GM18873 (cell line): ENCODE measurements at regions not wholly inside any gene's neighbourhood (a gene's known extent, or its start where the extent isn't known, plus 50 kb on each side); places are given as distances from the start of the nearest gene placed in this dataset.
"Not testable (repeated sequence)": the region's sequence is repeated elsewhere in the genome, so short reads cannot be mapped to it uniquely, and the experiment has no call there.

Experiments used
- ATAC-seq: cut with Tn5 transposase; IDR thresholded peaks from one replicate; pipeline ENCODE4 v1.9.1; 2021; ENCODE audit warnings: mild to moderate bottlenecking, moderate library complexity, moderate number of reproducible peaks; ENCODE audit not compliant: unreplicated experiment, low FRiP score

DNA sequence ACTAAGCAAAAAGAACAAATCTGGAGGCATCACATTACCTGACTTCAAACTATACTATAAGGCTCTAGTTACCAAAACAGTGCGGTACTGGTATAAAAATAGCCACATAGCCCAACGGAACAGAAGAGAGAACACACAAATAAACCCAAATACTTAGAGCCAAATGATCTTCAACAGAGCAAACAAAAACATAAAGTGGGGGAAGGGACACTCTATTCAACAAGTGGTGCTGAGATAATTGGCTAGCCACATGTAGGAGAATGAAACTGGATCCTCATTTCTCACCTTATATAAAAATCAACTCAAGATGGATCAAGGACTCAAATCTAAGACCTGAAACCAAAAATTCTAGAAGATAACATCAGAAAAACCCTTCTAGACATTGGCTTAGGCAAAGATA is 89.9 kb upstream of the ZNF608 start:
- ATAC-seq, result not testable (repeated sequence)

DNA sequence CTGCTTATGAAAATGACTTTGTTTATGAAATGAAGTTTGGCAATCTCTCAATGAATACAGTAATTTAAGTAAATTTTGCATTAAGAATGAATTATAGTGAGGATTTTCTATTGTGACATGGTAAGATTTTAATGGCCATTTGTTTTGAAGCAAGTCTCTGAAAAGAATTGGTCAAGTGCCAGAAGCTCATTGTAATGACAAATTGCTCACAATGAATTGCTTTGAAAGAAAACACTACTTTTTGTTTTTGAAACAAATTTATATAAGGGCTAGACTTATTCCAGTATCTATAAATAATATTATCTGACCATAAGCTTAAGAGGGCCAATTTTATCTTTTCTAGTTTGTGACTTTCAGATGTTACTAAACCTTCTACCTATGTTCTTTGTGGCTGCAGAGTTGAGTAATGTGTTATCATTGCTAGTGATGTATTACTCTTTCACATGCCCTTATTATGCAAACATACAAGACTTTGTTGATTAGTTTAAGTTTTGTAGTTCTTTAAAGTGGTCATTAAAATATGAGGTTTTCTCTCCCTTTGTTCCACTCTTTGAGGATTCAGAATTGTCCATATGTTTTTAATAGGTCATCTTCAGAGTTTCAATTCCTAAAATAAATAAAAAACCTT is 93.0 kb upstream of the ZNF608 start:
- no peak for ATAC-seq

DNA sequence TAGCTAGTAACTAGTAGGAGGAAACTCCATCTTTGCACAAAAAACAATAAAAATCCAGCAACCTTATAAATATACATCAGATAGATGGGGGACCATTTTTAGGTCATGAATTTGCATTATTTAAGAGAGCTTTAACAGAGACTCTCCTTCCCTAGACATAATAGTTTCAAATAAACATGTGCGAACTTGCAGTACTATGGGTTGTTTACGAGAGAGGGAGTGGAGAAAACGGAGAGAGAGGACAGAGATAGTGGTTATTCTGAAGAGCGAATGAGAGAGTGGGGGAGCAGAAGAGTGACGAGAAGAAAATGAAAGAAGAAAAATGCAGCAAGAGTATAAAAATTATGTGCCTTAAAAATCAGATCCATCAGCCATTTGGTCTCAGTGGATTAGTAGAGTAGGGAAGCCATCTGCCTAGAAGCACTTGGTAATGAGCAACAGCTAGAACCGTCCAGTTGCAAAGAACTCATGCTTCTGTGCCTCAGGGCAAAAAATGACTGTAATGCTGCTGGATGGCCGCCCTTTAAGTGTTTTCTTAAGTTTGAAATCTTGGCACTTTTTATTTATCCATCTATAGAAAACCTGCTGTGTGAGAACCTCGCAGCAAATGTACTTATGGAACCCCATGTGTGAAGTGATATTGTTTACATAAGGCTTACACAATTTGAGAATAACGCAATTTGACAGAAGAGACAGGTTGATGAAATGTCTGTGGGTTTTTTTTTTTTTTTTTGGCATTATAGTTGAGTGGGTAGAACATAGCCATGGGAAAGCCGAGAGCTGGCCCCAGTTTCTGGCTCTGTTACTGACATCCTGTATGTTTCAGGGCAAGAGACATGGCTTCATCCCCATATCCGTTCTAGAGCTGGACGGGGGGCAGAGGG is 95.6 kb upstream of the ZNF608 start:
- ATAC-seq, result no peak

DNA sequence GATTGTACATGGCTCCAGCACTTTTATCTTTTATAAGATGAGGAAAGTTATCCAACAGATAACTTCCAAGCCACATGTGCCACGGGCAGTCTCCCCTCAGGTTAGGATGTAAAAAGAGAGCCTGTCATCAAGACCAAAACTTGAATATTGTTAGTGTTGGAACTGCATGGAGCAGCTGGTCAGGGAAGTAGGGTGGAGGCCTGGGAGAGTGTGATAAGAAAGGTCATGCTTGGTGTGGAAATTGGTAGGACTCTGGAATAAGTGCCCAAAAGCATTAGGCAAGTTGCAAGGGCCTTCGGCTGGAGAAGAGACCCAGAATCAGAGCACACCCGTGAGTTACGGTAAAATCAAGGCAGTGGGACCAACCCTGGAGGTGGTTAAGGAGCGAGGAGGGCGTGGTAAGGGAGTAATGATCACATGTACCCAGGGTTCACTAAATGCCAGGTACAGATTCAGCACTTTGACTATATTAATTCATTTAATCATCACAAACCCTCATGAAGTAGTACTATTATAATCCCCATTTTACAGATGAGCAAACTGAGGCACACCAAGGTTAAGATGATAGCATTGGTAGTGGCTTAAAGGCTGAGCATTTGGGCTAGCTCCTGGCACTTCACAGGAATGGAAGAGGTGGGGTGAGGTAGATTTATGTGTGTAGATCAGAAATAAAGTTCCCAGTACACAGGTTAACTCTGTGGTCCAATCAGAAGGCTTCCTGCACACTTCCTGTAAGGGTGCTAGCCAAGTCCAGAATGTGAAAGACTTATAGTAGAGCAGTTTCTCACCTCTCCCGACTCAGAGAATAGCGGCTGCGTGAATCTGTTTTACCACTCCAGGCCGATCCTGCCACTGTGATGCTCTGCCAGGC is 96.5 kb upstream of the ZNF608 start:
- no peak for ATAC-seq

DNA sequence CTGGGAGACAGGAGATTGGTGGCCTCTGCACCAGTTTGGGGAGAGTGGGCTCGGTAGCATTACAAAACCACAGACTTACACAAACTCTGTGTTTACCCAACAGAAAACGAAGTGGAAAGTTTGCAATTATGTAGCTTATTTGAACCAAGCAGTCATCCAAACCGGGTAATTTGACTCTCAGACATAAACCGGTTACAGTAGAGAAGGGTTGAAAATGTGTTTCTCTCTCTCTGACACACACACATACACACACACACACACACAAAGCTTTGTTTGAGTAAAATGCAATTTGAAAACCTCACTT is 97.1 kb upstream of the ZNF608 start:
- ATAC-seq, result no peak

DNA sequence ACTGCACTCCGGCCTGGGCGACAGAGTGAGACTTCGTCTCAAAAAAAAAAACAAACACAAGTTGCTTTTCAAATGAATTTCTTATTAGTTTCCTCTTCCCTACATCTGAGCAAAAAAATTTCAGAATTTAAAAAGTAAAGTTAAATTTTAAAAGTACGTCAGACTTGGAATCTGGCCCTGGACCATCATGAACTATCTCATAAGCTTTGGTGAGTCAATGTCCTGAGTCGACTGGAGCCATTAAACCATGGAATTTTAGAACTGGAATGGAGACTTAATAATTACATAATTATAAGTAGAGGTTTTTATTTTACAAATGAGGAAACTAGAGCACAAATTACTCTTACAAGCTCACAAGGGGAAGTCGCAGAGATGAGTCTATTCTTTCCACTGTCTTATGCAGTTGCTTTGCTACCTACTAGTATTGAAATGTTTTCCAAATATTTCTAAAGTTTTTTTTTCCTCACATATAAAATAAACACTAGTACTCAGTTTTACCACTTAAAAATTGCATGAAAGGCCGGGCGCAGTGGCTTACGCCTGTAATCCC is 98.0 kb upstream of the ZNF608 start:
- ATAC-seq, result no peak

DNA sequence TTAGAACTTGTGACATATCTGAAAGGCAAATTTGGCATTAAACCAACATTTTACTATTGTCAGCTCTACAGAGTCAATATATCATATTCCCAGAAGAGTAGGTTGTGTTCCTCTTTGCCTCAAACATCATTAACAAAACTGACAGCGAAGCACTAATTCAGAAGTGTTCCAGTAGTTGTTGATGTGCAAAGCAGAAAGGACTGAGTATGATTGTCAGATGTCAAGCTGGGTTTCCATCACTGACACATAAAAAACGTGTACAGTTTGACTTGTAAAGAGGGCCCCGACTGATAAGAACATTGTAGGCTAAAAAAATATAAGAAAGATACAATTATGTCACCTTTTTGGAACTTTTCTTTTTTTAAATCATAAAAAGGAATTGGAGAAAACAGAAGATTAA is 101.5 kb upstream of the ZNF608 start:
- no peak for ATAC-seq

DNA sequence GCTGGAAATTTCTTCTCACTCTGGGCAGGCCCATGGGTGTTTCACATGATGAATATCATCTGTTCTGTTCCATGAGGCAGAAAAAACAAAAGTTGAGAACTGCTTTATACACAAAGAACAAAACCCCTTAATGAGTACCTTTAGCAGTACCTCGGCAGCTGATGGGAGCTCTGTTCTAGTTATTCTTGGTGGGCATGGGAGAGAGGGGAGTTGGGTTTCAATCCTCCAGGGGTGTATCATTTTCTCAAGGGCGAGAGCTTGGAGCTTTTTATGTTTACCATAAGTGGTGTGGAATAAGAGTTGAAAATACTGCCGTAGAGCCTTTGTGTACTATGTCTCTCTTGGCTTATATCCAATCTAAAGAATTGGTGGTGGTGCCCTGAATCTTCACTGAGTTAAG is 103.3 kb upstream of the ZNF608 start:
- no peak for ATAC-seq

DNA sequence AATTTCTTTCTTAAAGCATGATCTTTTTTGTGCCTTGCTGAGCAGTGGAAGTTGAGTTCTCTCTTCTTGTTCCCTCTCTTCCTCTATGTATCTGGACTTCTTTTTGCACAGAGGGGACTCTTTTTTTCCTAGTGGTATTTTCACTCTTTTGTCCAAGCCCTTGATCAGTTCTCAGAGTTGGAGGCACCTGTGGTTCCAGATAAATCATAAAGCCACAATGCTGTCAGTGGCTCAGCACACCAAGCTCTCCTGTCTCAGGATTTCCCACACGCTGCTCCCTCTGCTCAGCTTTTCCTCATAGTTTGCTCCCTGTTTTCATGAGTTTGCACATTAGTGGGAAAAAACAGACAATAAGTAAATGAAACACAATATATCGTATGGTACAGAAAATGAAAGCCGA is 110.3 kb upstream of the ZNF608 start:
- no peak for ATAC-seq

DNA sequence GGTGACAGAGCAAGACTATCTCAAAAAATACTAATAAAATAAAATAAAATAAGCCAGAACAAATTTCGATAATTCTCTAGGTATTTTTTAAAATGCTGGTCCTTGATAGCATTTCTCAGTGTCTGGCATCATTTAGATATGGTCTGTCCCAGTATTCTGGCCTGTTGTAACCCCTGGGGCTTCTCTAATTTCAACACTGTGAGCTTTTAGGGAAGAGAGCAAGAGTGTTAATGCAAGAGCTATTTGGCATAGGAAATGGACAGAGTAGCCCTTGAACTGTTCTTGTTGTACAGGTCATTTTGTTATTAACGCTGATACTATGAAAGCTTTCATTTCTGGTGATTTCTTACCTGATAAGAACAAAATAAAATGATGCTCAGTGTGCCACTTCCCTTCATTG is 112.2 kb upstream of the ZNF608 start:
- ATAC-seq, result no peak

DNA sequence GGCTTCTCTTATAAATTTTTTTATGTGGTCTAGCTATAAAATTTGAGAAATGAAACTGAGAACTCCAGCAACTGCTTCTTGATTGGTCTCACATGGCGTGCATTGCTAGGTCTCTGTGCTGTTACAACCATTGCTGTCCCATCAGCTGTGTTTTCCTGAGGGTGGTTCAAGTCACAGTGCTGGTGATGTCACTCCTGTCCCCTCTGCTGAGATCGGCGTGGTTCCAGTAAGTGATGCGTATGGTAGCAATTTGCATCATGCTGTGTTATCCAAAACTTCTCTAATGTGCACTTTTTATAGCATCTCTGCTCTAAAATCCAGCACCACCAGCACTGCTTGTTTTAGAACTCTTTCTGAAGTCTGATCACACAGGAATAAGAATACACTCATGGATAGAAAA is 112.6 kb upstream of the ZNF608 start:
- ATAC-seq, result no peak

DNA sequence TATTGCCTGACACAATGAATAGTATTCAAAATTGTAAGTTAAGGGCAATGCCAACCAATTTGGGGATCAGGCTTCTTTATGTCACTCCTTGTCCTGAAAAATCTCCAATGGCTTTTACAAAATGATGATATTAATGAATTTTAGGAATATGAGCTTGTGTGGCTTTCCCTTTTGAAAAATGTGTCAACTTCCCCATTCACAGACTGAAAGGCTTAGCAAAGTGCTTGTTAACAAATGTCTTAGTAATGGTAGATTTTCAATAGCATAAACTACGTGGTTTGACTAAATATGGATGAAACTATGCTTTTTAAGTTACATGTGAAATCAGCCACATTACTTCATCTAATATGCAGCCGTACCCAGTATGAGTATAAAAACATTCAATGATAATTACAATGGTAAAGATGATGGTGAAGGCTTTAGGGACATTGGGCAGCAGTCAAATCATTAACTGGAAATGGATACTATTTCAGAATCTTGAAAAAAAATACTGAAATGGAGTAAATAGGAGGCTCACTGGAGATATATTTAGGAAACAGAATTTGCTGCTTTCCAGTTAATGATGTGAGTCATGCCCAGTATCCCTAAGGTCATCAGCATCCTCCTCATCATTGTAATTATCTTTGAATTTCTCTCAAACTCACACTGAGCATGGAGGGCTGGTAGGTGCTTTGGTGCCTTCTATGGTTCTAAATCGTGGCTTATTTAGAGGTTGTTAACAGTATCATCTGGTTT is 113.3 kb upstream of the ZNF608 start:
- ATAC-seq, result no peak

DNA sequence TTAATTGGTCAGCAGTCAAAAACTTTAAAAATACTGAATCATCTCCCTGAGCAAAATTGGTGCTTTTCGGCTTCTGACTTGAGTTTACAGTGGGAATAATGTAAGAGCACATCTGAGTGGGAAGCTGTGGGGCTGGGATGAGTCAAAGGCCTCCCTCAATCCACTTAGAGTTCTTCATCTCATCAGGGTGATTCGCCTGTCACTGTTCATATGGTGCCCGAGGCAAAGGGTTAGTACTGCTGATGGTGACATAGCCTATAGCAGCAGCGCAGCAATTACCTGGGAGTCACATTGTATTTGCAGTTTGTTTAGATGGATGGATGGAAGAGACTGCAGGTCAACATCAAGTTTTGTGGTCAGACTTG is 113.8 kb upstream of the ZNF608 start:
- ATAC-seq, result no peak

DNA sequence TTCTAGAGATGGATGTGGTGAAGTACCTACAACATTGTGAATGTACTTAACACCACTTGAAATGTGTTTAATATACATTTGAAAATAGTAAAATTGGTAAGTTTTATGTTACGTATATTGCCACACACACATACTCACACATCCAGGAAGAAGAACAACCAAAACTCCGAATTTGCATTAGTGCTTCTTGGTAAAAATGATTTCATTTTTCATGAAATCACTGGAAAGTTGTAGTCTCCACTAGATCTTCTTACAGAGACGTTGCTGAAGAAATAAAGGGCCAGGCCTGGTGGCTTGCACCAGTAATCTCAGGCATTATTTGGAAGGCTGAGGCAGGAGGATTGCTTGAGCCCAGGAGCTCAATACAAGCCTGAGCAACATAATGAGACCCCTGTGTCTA is 118.6 kb upstream of the ZNF608 start:
- no peak for ATAC-seq

DNA sequence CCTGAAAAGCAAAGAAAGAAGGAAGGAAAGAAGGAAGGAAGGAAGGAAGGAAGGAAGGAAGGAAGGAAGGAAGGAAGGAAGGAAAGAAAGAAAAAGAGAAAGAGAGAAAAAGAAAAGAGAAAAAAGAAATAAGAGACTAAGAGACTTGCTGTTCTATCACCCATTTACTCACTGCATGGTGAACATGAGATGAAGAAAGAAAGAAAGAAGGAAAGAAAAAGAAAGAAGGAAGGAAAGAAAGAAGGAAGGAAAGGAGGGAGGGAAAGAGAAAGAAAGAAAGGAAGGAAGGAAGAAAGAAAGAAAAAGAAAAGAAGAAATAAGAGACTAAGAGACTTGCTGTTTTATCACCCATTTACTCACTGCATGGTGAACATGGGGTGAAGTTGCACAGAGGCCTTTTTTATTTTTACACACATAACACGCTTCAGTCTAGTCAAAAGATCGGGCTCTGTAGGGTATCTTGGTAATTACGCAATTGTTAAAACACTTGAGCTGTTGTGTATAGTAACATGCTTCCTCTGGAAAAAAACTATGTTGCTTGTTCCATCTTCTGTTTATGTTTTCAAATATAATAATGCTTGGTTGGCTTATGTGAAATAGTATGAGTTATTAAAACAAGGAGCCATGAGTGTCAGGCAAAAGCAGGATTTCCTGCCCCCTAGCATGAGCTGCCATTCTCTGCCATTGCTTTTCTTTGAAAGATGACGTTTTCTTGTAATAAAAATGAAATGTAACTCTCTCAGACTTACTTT is 119.3 kb upstream of the ZNF608 start:
- no peak for ATAC-seq

DNA sequence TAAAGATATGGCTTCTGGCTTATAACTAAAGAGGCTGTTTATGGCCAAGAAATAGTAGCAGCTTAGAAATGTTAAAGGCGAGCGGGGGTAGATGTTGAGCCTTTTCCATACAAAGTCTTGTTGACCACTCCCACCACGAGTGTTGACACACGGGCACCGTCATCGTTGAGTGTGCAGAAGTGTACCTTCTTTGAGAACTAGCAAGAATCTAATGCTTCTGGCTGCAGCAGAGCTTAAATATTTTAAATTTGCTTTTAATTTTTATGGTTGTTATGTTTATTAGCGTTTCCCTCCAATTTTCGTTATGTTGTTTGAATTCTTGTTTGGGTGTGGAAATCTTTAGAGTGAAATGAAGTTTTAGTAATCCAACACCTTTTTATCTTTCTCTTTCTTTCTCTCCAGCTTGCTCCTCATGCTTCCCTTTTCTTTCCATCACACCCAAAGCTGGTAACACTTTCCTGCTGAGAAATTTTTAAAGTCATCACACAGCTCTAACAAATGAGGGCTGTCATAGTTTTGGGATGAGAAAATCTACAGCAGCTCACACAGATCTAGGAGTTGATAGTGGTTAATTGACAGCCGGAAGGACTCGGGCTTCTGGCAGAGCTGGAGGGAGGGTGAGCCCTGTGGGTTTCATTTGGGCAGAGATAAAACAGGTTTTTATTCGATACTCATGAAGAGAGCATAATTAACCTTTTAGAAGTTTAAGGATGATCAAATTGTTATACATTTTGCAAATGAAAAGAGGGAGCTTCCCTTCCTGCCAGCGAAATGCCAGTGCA is 120.1 kb upstream of the ZNF608 start:
- ATAC-seq, result no peak

DNA sequence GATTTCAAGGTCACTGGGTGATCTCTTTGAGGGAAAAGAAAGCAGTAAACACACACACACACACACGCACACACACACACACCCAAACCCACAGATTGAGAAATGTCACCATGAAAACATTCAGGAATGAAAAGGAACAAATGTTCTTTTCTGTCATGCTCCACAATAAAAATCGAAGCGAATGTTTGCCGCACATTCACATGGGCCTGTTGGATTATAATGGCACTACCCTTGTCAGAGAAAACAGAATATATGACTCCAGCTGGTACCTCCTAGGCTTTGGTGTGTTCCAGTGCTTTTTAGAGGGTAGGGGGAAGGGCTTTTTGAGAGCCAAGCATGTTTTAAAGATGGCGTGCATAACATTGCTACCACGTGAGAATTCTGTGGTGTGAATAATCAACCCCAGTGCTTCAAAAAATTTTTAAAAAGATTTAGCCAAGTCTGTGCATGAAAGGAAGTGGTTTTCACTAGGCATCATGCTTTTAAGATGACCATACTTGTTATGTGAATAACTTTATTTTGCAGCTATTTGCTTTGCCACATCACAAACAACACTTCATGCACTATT is 120.8 kb upstream of the ZNF608 start:
- no peak for ATAC-seq

DNA sequence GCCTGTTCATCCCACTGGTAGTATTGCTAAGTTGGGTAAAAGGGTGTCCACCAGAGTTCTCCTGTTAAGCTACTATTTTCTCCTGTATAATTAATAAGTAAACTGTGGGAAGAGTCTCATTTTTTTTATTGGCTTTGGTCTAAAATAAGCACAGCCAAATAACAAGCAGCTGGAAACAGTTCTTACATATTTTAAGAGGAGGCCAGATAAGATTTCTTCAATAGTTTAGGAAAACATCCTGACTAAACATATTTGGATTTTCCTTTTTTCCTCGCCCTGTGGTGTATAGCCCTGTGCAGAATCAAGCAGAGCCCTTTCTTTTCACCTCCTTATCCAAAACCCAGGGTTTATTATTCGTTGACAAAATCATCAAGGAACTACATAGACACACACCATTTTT is 122.2 kb upstream of the ZNF608 start:
- no peak for ATAC-seq
